ENCODE measurements at regions not wholly inside any gene's neighbourhood (a gene's known extent, or its start where the extent isn't known, plus 50 kb on each side); places are given as distances from the start of the nearest gene placed in this dataset.

- TF ChIP-seq PATZ1 (CRISPR knock-in tag; IDR thresholded peaks at IDR 0.05; ENCODE audit: borderline replicate concordance): no peak
- TF ChIP-seq ZC3H8 (IDR thresholded peaks at IDR 0.05): no peak
- no peak for TF ChIP-seq ELF2 (CRISPR knock-in tag; IDR thresholded peaks at IDR 0.05)
- no peak for TF ChIP-seq SAFB2 (IDR thresholded peaks at IDR 0.05; ENCODE audit: borderline replicate concordance, low read depth, low read length, severe bottlenecking)
- no peak for TF ChIP-seq SRSF3 (IDR thresholded peaks at IDR 0.05; ENCODE audit: insufficient read depth, low read length)
- TF ChIP-seq ZNF780A (CRISPR knock-in tag; IDR thresholded peaks at IDR 0.05): no peak
- TF ChIP-seq, protein P1, sequence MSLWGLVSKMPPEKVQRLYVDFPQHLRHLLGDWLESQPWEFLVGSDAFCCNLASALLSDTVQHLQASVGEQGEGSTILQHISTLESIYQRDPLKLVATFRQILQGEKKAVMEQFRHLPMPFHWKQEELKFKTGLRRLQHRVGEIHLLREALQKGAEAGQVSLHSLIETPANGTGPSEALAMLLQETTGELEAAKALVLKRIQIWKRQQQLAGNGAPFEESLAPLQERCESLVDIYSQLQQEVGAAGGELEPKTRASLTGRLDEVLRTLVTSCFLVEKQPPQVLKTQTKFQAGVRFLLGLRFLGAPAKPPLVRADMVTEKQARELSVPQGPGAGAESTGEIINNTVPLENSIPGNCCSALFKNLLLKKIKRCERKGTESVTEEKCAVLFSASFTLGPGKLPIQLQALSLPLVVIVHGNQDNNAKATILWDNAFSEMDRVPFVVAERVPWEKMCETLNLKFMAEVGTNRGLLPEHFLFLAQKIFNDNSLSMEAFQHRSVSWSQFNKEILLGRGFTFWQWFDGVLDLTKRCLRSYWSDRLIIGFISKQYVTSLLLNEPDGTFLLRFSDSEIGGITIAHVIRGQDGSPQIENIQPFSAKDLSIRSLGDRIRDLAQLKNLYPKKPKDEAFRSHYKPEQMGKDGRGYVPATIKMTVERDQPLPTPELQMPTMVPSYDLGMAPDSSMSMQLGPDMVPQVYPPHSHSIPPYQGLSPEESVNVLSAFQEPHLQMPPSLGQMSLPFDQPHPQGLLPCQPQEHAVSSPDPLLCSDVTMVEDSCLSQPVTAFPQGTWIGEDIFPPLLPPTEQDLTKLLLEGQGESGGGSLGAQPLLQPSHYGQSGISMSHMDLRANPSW (CRISPR knock-in tag; IDR thresholded peaks at IDR 0.05): no peak
- TF ChIP-seq, protein P2, sequence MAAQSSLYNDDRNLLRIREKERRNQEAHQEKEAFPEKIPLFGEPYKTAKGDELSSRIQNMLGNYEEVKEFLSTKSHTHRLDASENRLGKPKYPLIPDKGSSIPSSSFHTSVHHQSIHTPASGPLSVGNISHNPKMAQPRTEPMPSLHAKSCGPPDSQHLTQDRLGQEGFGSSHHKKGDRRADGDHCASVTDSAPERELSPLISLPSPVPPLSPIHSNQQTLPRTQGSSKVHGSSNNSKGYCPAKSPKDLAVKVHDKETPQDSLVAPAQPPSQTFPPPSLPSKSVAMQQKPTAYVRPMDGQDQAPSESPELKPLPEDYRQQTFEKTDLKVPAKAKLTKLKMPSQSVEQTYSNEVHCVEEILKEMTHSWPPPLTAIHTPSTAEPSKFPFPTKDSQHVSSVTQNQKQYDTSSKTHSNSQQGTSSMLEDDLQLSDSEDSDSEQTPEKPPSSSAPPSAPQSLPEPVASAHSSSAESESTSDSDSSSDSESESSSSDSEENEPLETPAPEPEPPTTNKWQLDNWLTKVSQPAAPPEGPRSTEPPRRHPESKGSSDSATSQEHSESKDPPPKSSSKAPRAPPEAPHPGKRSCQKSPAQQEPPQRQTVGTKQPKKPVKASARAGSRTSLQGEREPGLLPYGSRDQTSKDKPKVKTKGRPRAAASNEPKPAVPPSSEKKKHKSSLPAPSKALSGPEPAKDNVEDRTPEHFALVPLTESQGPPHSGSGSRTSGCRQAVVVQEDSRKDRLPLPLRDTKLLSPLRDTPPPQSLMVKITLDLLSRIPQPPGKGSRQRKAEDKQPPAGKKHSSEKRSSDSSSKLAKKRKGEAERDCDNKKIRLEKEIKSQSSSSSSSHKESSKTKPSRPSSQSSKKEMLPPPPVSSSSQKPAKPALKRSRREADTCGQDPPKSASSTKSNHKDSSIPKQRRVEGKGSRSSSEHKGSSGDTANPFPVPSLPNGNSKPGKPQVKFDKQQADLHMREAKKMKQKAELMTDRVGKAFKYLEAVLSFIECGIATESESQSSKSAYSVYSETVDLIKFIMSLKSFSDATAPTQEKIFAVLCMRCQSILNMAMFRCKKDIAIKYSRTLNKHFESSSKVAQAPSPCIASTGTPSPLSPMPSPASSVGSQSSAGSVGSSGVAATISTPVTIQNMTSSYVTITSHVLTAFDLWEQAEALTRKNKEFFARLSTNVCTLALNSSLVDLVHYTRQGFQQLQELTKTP (IDR thresholded peaks at IDR 0.05; ENCODE audit: low read depth in 1 of 2, partially characterized antibody in 2 of 2): no peak
- TF ChIP-seq, protein P3, sequence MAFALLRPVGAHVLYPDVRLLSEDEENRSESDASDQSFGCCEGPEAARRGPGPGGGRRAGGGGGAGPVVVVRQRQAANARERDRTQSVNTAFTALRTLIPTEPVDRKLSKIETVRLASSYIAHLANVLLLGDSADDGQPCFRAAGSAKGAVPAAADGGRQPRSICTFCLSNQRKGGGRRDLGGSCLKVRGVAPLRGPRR (CRISPR knock-in tag; IDR thresholded peaks at IDR 0.05): no peak
- TF ChIP-seq SREBF2 (CRISPR knock-in tag; IDR thresholded peaks at IDR 0.05): no peak
- no peak for TF ChIP-seq GABPB1 (CRISPR knock-in tag; IDR thresholded peaks at IDR 0.05)
- TF ChIP-seq ZKSCAN1 (IDR thresholded peaks at IDR 0.05; ENCODE audit: low read depth, low read length): no peak
- TF ChIP-seq ZNF280A (IDR thresholded peaks at IDR 0.05; ENCODE audit: low read depth, partially characterized antibody): no peak
- no peak for TF ChIP-seq SP2 (IDR thresholded peaks at IDR 0.05; ENCODE audit: extremely low read depth, low read depth, low read length, poor library complexity, severe bottlenecking)
- TF ChIP-seq RB1 (IDR thresholded peaks at IDR 0.05; ENCODE audit: low read depth): no peak
- no peak for TF ChIP-seq NR2F6 (CRISPR knock-in tag; IDR thresholded peaks at IDR 0.05)
- TF ChIP-seq ZNF253 (CRISPR knock-in tag; conservative IDR thresholded peaks at IDR 0.05): no peak
- TF ChIP-seq NFATC3 (IDR thresholded peaks at IDR 0.05): no peak
These were observed 64.9 kb downstream of the CYB561 start (continued) for GRCh38 chr17:63381101-63381729.
